GM12872 (cell line): ENCODE measurements at regions not wholly inside any gene's neighbourhood (a gene's known extent, or its start where the extent isn't known, plus 50 kb on each side); places are given as distances from the start of the nearest gene placed in this dataset.

Experiments
- CTCF ChIP-seq: IDR thresholded peaks from 3 replicates; pipeline ENCODE4 v1.5.1; 2011; ENCODE audit warnings: low read depth, mild to moderate bottlenecking, low read length, moderate library complexity; ENCODE audit not compliant: insufficient read depth

DNA sequence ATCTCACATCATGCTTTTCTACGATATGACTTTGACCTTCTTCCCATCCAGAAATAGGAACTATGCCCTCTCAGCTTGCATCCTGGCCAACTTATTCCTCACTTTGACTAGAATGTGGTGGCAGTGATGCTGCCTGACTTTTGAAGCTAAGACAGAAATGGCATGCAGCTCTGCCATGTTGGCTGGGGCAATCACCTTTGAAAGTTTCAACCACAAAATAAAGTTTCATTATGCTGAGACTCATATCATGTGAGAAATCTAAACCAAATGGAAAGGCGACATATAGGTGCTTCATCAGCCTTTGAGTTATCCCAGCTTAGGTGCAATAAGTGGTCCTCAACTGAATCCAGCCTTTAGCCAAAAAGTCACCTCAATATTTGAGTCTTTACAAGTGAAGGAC, 370.0 kb upstream of the CHRM3 start:
- no peak for TF ChIP-seq CTCF

DNA sequence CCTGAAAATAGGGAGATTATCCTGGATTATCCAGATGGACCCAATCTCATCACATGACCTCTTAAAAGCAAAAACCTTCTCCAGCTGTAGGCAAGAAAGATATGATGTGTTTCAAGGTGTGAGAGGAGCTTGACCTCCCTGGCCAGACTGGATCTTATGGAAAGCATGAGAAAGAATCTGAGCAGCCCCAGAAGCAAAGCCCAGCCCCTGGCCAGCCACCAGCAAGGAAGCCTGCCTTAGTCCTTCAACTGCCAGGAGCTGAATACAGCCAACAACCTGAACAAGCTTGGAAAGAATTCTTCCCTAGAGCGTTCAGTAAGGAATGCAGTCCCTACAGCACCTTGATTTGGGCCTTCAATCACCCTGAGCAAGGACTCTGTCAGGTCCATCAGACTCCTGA, 375.0 kb upstream of the CHRM3 start:
- TF ChIP-seq CTCF = no peak

GRCh38 chr1:239008568-239008967, 377.8 kb upstream of the CHRM3 start:
- no peak for TF ChIP-seq CTCF

DNA sequence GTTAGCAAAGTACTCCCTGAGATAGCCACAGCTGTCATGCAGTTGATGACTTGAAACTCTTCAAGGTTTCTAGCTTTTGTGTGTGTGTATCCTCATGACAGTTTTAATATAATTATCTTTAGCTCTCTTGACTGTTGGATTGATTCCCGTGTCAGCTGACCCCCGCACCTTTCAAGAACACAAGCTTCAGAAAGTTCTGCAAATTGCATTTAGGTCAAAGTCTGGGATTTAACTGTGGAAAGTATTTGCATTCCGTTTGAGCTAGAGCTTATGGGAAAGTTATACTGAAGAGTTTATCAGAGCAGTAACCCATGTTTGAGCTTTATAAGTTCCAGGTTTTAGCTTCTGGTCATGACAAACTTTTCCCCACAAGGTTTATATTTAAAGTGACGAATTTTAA, 380.1 kb upstream of the CHRM3 start:
- TF ChIP-seq CTCF = no peak

DNA sequence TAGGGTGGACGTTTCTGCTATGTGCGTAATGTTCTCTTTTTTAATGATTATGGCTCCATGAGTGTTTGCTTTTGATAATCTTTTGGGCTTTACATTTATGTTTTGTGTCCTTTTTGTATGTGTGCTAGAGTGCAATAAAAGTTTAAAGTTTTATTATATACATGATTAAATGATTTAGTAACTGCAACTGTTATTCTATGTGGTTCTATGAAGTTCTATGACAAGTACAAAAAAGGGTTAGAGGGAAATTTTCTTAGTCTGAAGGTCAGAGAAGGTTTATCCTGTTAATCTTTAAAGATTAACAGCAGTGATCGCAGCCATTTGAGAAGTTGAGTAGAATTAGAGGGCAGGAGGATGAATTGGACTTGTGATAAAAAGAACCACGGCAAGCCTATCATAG, 386.4 kb upstream of the CHRM3 start:
- TF ChIP-seq CTCF = no peak

DNA sequence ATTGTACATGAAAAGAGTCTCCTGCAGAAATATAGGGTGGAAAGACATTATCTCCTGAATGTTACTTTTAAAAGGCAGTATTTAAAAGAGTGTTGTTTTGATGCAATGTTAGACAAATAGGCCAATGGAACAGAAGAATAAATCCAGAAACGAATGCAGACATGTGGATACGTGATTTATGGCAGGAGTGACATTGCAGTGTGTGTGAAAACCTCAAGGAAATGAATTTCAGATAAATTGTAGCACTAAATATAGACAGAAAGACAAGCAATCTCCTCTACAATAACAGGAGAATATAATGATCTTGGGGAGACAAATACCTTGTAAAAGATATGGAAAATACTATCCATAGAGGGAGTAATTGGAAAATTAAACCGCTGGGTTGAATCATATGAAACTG, 387.8 kb upstream of the CHRM3 start:
- TF ChIP-seq CTCF = no peak

DNA sequence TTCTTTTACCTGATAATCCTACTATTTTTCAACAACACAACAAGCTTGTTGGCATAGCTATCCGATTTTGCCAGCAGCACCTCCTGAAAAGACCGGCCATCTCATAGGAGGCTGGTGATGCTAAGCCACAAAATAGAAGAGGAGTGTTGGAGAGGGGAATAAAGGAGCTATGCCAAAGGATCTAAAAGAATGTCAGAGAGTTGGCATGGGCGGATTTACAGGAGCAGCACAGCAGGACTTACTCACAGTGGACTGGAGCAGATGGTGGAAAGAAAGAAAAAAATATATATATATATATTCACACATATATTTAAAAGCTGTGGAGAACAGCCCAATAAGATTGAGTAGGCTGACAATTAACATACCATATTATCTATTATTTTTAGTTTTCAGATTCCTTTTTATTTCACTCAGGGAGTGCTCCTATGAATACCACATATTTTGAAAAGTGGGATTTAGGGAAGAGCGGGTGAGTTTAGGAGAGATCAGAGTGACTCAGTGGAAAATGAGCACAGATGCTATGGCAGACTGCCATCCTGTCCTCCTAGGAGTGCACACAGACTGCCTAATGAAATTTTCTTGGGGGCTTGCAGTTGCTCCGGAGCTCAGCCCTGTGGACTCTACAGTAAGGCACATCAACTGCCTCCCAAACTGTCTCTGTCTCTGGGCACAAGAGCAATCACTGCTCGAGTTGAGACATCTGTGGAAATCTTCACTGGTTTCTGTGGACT, 394.4 kb upstream of the CHRM3 start:
- no peak for TF ChIP-seq CTCF

- TF ChIP-seq CTCF = no peak
Observed at GRCh38 chr1:238985312-238985711, 401.1 kb upstream of the CHRM3 start.
